Tibial artery (tissue), 4 donors: ENCODE measurements at regions not wholly inside any gene's neighbourhood (a gene's known extent, or its start where the extent isn't known, plus 50 kb on each side); places are given as distances from the start of the nearest gene placed in this dataset.
A peak's percentile ranks its signal among the peaks of the same experiment; 100 is the strongest.

Experiments used
- DNase-seq, 2 donors: peaks; one replicate each; pipeline ENCODE4 v3.0.0-alpha.2; 2019
- H3K27ac ChIP-seq, 2 donors: fragments of 200-600 bp; sonication (generic) in 1 of 2; 1 replicate in 1 of 2; 2 replicates in 1 of 2; pipeline ENCODE4 v1.5.1; 2018 to 2019; ENCODE audit warnings: mild to moderate bottlenecking in 1 of 2
- H3K27me3 ChIP-seq, 2 donors: fragments of 200-600 bp; sonication (generic) in 1 of 2; one replicate each; pipeline versions ENCODE4 v1.5.1 to v1.6.0; 2016 to 2019
- H3K36me3 ChIP-seq, 3 donors: fragments of 200-600 bp; sonication (generic) in 2 of 3; one replicate each; pipeline ENCODE4 v1.5.1; 2016 to 2019; ENCODE audit warnings: mild to moderate bottlenecking in 2 of 3
- H3K4me1 ChIP-seq, 4 donors: fragments of 200-600 bp; sonication (generic) in 2 of 4; 1 replicate in 3 of 4; 2 replicates in 1 of 4; pipeline ENCODE4 v1.5.1; 2016 to 2019
- H3K4me3 ChIP-seq, 2 donors: fragments of 200-600 bp; sonication (generic) in 1 of 2; 1 replicate in 1 of 2; 2 replicates in 1 of 2; pipeline ENCODE4 v1.5.1; 2018 to 2019; ENCODE audit warnings: mild to moderate bottlenecking in 2 of 2
- H3K9me3 ChIP-seq, 3 donors: fragments of 200-600 bp; sonication (generic) in 1 of 3; one replicate each; pipeline ENCODE4 v1.5.1; 2016 to 2019
- intact Hi-C: fragments of 100-400 bp; cut with DNase I; formaldehyde crosslinking; loops from one replicate; pipeline ENCODE4 v1.15.0; 2023; ENCODE audit warnings: low total_unique reads
- TF ChIP-seq, protein P1 (sequence below), 2 experiments: fragments of 200-600 bp in 1 of 2; fragments of 450-650 bp in 1 of 2; IDR thresholded peaks; one replicate each; pipeline ENCODE4 v1.5.1; 2017 to 2019; ENCODE audit warnings: antibody characterized with exemption in 2 of 2, mild to moderate bottlenecking in 1 of 2, moderate library complexity in 1 of 2

DNA sequence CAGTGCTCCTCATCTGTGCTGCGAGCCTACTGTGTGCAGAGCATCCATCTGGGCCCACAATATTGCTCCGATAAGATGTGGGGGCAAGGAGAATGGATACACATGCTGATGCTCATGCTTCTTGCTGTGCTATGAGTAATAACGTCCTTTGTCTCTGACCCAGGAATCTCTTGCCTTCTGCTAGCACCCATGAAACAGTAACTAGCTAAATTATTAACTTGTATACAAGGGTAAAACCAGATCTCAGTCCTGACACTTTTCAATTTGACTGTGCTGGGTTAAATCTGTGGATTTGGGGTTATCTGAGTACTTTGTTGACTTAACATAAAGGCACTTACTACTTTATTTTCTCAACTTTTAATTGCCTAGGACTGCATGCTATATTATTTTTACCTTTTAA is 357.6 kb downstream of the SLC4A3 start:
- no peak overlapping the region for H3K4me3 ChIP-seq
- no peaks in the 10 kb centered on the region for H3K36me3 ChIP-seq
- H3K27me3 ChIP-seq, result no peaks in the 10 kb centered on the region
- intact Hi-C loops, result no loop called here
- H3K27ac ChIP-seq, result no peak overlapping the region
- TF ChIP-seq, protein P1, sequence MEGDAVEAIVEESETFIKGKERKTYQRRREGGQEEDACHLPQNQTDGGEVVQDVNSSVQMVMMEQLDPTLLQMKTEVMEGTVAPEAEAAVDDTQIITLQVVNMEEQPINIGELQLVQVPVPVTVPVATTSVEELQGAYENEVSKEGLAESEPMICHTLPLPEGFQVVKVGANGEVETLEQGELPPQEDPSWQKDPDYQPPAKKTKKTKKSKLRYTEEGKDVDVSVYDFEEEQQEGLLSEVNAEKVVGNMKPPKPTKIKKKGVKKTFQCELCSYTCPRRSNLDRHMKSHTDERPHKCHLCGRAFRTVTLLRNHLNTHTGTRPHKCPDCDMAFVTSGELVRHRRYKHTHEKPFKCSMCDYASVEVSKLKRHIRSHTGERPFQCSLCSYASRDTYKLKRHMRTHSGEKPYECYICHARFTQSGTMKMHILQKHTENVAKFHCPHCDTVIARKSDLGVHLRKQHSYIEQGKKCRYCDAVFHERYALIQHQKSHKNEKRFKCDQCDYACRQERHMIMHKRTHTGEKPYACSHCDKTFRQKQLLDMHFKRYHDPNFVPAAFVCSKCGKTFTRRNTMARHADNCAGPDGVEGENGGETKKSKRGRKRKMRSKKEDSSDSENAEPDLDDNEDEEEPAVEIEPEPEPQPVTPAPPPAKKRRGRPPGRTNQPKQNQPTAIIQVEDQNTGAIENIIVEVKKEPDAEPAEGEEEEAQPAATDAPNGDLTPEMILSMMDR (IDR thresholded peaks at IDR 0.05), result no peak
- H3K9me3 ChIP-seq, result no peaks in the 10 kb centered on the region
- H3K4me1 ChIP-seq, result no peaks in the 10 kb centered on the region
- DNase-seq, result no peak

DNA sequence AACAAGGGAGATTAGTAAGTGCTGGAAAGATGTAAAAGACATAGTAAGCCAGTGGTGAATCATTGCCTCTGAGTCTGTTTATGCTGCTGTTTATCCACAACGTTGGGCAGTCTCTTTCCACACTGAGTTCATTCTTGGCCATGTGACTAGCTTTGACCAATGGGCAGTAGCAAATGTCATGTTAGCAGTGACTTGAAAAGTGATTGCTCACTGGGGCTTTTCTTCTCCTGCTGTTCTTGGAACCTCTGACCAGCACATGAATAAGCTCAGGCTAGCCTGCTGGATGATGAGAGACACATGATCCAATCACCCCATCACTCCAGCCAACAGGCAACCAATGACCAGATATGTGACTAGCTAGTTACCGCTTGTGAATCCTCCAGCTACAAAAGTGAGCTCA is 360.4 kb downstream of the SLC4A3 start:
- DNase-seq, result peak in 1 of 2 donors; percentile 47
- no peaks in the 10 kb centered on the region for H3K27me3 ChIP-seq
- no peaks in the 10 kb centered on the region for H3K36me3 ChIP-seq
- TF ChIP-seq, protein P1 (IDR thresholded peaks at IDR 0.05), result no peak
- H3K27ac ChIP-seq, result no peak overlapping the region
- intact Hi-C loops, result no loop called here
- H3K4me1 ChIP-seq, result no peaks in the 10 kb centered on the region
- H3K9me3 ChIP-seq, result no peaks in the 10 kb centered on the region
- no peak overlapping the region for H3K4me3 ChIP-seq

DNA sequence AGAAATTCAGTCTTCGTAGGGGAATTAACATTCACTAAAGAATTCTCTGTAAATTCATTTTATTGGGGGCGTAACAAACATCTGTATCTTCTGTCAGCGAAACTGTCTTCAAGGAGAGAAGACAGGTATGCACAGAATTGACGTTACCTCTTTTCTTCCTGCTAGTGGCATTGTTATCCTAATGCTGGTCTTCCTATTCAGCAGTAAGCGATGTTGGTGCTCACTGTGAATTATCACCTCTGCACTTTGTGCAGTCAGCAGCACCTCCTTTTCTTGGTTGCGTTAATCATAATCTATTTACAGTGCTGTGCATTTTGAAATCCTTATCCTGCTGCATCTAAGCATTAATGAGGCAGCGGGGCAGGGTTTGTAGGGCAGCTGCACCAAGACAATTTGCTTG is 362.3 kb downstream of the SLC4A3 start:
- Histone ChIP-seq H3K36me3 (no peaks in the 10 kb centered on the region), H3K27ac (no peak overlapping the region), H3K9me3 (no peaks in the 10 kb centered on the region), H3K4me3 (no peak overlapping the region), H3K27me3 (no peaks in the 10 kb centered on the region), H3K4me1 (no peaks in the 10 kb centered on the region)
- no peak for DNase-seq
- intact Hi-C loops, result no loop called here
- TF ChIP-seq, protein P1 (IDR thresholded peaks at IDR 0.05), result no peak

DNA sequence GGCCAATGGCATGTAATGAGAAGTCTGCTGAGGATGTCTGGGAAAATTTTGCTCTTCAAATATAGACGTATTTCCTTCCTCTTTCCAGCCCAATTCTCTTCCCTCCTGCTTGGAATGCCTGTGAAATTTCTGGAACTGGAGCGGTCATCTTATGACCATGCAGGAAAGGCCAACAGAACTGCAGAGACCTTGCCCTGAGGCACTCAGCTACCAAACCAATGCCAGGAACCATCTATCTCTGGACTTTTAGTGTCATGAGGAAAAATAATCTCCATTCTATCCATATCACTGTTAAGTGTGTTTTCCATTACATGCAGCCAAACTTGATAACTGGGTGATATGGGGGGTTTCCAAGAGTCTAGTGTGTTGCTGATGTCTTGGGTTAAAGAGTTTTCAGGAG is 363.7 kb downstream of the SLC4A3 start:
- no peaks in the 10 kb centered on the region for H3K27me3 ChIP-seq
- H3K36me3 ChIP-seq, result no peaks in the 10 kb centered on the region
- no peak overlapping the region for H3K4me3 ChIP-seq
- intact Hi-C loops, result no loop called here
- H3K4me1 ChIP-seq, result no peaks in the 10 kb centered on the region
- no peaks in the 10 kb centered on the region for H3K9me3 ChIP-seq
- TF ChIP-seq, protein P1 (IDR thresholded peaks at IDR 0.05), result no peak
- no peak for DNase-seq
- H3K27ac ChIP-seq, result no peak overlapping the region

DNA sequence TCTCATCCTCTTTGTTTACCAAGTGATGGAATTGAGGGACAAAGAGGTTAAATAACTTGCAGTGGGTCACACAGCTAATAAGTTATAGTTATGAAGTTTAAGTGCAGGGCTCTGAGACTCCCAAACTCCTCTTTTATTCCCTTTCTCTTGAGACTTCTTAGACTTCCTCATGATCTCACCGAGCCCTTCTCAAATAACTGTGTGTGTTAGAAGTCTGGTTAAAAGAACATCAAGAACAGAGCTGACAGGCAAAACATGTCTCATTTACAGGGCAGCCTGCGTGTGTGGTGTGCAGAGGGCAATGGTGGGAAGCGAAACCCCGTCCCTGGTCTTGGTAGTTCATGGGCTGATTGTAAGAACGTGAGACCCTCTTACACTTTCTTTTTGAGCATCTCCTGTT is 368.0 kb downstream of the SLC4A3 start:
- Histone ChIP-seq H3K4me3 (no peak overlapping the region), H3K36me3 (no peaks in the 10 kb centered on the region), H3K4me1 (no peaks in the 10 kb centered on the region), H3K27ac (no peak overlapping the region), H3K9me3 (no peaks in the 10 kb centered on the region), H3K27me3 (no peaks in the 10 kb centered on the region)
- TF ChIP-seq, protein P1 (IDR thresholded peaks at IDR 0.05), result no peak
- no peak for DNase-seq
- intact Hi-C loops, result no loop called here
